ENCODE measurements at regions not wholly inside any gene's neighbourhood (a gene's known extent, or its start where the extent isn't known, plus 50 kb on each side); places are given as distances from the start of the nearest gene placed in this dataset.
A peak's percentile ranks its signal among the peaks of the same experiment; 100 is the strongest.

GRCh38 chr1:9424261-9424660, 115.0 kb upstream of the SLC25A33 start:
- Mint-ChIP-seq H3K4me3 (no peak overlapping the region), H3K27ac (no peak overlapping the region), H3K27me3 (ENCODE audit: insufficient read depth) (peaks cover 29% of the 10 kb centered on the region), H3K4me1 (ENCODE audit: low read depth) (peaks cover 11% of the 10 kb centered on the region), H3K36me3 (ENCODE audit: low read depth) (no peaks in the 10 kb centered on the region), H3K9me3 (no peaks in the 10 kb centered on the region)
- DNase-seq = no peak
- TF ChIP-seq CTCF (IDR thresholded peaks at IDR 0.05) = no peak

- H3K9me3 Mint-ChIP-seq = no peaks in the 10 kb centered on the region
- no peak overlapping the region for H3K4me3 Mint-ChIP-seq
- H3K27ac Mint-ChIP-seq = no peak overlapping the region
- DNase-seq = no peak
- peaks cover 26% of the 10 kb centered on the region for H3K27me3 Mint-ChIP-seq (ENCODE audit: insufficient read depth)
- TF ChIP-seq CTCF (IDR thresholded peaks at IDR 0.05) = no peak
- H3K4me1 Mint-ChIP-seq (ENCODE audit: low read depth) = peaks cover 23% of the 10 kb centered on the region
- H3K36me3 Mint-ChIP-seq (ENCODE audit: low read depth) = no peaks in the 10 kb centered on the region
Measured at GRCh38 chr1:9425859-9426258, 113.4 kb upstream of the SLC25A33 start.

GRCh38 chr1:9426291-9426711, 113.0 kb upstream of the SLC25A33 start:
- no peak overlapping the region for H3K27ac Mint-ChIP-seq
- H3K9me3 Mint-ChIP-seq = no peaks in the 10 kb centered on the region

GRCh38 chr1:9427388-9427787, 111.9 kb upstream of the SLC25A33 start:
- Mint-ChIP-seq H3K27ac (no peak overlapping the region), H3K36me3 (ENCODE audit: low read depth) (no peaks in the 10 kb centered on the region), H3K4me3 (no peak overlapping the region), H3K9me3 (no peaks in the 10 kb centered on the region), H3K4me1 (ENCODE audit: low read depth) (peaks cover 23% of the 10 kb centered on the region), H3K27me3 (ENCODE audit: insufficient read depth) (peaks cover 26% of the 10 kb centered on the region)
- no peak for TF ChIP-seq CTCF (IDR thresholded peaks at IDR 0.05)
- DNase-seq = no peak

More at GRCh38 chr1:9426291-9426711, 113.0 kb upstream of the SLC25A33 start:
- Mint-ChIP-seq H3K36me3 (ENCODE audit: low read depth) (no peaks in the 10 kb centered on the region), H3K27me3 (ENCODE audit: insufficient read depth) (peaks cover 26% of the 10 kb centered on the region), H3K4me1 (ENCODE audit: low read depth) (peaks cover 23% of the 10 kb centered on the region), H3K4me3 (no peak overlapping the region)
- no peak for TF ChIP-seq CTCF (IDR thresholded peaks at IDR 0.05)
- DNase-seq = no peak

- no peaks in the 10 kb centered on the region for H3K36me3 Mint-ChIP-seq (ENCODE audit: low read depth)
- DNase-seq = peak; percentile 98
- no peak; the same call in none of the 2 replicates for TF ChIP-seq CTCF (IDR thresholded peaks at IDR 0.05)
- H3K4me3 Mint-ChIP-seq = peak overlapping the region; percentile 90
- peaks cover 18% of the 10 kb centered on the region for H3K27me3 Mint-ChIP-seq (ENCODE audit: insufficient read depth)
- H3K27ac Mint-ChIP-seq = peak overlapping the region; percentile 87
- no peaks in the 10 kb centered on the region for H3K9me3 Mint-ChIP-seq
- H3K4me1 Mint-ChIP-seq (ENCODE audit: low read depth) = peaks cover 23% of the 10 kb centered on the region
Measured at GRCh38 chr1:9428601-9429341, 110.5 kb upstream of the SLC25A33 start.
